K562 (cell line): ENCODE measurements at regions not wholly inside any gene's neighbourhood (a gene's known extent, or its start where the extent isn't known, plus 50 kb on each side); places are given as distances from the start of the nearest gene placed in this dataset.

Experiments
- MCM2 ChIP-seq: fragments of 450-650 bp; IDR thresholded peaks from 2 replicates; pipeline ENCODE4 v1.6.1; 2017; ENCODE audit warnings: low read depth, mild to moderate bottlenecking
- ZNF551 ChIP-seq: fragments of 250-450 bp; sonication (Bioruptor Pico); IDR thresholded peaks from 2 replicates; pipeline ENCODE4 v1.5.0; 2021; ENCODE audit warnings: mild to moderate bottlenecking, moderate library complexity
- TF ChIP-seq, protein P1 (sequence below): fragments of 450-650 bp; formaldehyde crosslinking; IDR thresholded peaks from 2 replicates; pipeline ENCODE4 v1.4.0; 2022; ENCODE audit warnings: missing genetic modification characterization
- TF ChIP-seq, protein P2 (sequence below): sonication (generic); formaldehyde crosslinking; IDR thresholded peaks from 2 replicates; pipeline ENCODE4 v1.8.1; 2022; ENCODE audit warnings: missing genetic modification reagents
- TF ChIP-seq, protein P3 (sequence below): fragments of 450-650 bp; IDR thresholded peaks from 2 replicates; pipeline ENCODE4 v1.6.1; 2016; ENCODE audit warnings: mild to moderate bottlenecking, moderate library complexity

DNA sequence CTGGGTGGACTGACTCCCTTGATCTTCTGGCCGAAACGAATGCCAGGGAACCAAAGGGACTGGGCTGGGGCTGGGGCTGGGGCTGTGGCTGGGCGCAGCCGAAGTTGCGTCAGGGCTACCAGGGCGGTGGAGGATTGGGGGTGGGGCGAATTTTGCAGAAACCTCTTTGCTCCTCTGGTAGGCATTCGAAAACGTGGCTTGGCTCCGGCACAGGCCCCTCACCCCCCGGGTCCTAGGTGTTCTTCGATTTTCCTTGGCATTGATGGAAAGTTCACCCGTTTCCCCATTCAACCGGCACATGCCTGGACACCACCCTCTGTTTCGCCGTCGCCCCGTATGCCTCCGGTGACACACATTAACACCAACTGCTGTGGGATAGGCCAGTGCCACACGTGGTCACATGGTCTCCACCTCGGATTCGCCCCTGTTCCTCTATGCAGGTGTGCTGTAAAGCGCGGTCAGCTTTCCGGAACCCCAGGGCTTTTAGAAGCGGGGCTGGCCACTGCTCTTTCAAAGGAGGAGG, 477.1 kb downstream of the SPATA31A7 start (continued):
- TF ChIP-seq, protein P1, sequence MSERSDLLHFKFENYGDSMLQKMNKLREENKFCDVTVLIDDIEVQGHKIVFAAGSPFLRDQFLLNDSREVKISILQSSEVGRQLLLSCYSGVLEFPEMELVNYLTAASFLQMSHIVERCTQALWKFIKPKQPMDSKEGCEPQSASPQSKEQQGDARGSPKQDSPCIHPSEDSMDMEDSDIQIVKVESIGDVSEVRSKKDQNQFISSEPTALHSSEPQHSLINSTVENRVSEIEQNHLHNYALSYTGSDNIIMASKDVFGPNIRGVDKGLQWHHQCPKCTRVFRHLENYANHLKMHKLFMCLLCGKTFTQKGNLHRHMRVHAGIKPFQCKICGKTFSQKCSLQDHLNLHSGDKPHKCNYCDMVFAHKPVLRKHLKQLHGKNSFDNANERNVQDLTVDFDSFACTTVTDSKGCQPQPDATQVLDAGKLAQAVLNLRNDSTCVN (CRISPR knock-in tag) = no peak
- TF ChIP-seq ZNF551 (CRISPR knock-in tag) = no peak
- TF ChIP-seq, protein P2, sequence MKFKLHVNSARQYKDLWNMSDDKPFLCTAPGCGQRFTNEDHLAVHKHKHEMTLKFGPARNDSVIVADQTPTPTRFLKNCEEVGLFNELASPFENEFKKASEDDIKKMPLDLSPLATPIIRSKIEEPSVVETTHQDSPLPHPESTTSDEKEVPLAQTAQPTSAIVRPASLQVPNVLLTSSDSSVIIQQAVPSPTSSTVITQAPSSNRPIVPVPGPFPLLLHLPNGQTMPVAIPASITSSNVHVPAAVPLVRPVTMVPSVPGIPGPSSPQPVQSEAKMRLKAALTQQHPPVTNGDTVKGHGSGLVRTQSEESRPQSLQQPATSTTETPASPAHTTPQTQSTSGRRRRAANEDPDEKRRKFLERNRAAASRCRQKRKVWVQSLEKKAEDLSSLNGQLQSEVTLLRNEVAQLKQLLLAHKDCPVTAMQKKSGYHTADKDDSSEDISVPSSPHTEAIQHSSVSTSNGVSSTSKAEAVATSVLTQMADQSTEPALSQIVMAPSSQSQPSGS = no peak
- TF ChIP-seq, protein P3, sequence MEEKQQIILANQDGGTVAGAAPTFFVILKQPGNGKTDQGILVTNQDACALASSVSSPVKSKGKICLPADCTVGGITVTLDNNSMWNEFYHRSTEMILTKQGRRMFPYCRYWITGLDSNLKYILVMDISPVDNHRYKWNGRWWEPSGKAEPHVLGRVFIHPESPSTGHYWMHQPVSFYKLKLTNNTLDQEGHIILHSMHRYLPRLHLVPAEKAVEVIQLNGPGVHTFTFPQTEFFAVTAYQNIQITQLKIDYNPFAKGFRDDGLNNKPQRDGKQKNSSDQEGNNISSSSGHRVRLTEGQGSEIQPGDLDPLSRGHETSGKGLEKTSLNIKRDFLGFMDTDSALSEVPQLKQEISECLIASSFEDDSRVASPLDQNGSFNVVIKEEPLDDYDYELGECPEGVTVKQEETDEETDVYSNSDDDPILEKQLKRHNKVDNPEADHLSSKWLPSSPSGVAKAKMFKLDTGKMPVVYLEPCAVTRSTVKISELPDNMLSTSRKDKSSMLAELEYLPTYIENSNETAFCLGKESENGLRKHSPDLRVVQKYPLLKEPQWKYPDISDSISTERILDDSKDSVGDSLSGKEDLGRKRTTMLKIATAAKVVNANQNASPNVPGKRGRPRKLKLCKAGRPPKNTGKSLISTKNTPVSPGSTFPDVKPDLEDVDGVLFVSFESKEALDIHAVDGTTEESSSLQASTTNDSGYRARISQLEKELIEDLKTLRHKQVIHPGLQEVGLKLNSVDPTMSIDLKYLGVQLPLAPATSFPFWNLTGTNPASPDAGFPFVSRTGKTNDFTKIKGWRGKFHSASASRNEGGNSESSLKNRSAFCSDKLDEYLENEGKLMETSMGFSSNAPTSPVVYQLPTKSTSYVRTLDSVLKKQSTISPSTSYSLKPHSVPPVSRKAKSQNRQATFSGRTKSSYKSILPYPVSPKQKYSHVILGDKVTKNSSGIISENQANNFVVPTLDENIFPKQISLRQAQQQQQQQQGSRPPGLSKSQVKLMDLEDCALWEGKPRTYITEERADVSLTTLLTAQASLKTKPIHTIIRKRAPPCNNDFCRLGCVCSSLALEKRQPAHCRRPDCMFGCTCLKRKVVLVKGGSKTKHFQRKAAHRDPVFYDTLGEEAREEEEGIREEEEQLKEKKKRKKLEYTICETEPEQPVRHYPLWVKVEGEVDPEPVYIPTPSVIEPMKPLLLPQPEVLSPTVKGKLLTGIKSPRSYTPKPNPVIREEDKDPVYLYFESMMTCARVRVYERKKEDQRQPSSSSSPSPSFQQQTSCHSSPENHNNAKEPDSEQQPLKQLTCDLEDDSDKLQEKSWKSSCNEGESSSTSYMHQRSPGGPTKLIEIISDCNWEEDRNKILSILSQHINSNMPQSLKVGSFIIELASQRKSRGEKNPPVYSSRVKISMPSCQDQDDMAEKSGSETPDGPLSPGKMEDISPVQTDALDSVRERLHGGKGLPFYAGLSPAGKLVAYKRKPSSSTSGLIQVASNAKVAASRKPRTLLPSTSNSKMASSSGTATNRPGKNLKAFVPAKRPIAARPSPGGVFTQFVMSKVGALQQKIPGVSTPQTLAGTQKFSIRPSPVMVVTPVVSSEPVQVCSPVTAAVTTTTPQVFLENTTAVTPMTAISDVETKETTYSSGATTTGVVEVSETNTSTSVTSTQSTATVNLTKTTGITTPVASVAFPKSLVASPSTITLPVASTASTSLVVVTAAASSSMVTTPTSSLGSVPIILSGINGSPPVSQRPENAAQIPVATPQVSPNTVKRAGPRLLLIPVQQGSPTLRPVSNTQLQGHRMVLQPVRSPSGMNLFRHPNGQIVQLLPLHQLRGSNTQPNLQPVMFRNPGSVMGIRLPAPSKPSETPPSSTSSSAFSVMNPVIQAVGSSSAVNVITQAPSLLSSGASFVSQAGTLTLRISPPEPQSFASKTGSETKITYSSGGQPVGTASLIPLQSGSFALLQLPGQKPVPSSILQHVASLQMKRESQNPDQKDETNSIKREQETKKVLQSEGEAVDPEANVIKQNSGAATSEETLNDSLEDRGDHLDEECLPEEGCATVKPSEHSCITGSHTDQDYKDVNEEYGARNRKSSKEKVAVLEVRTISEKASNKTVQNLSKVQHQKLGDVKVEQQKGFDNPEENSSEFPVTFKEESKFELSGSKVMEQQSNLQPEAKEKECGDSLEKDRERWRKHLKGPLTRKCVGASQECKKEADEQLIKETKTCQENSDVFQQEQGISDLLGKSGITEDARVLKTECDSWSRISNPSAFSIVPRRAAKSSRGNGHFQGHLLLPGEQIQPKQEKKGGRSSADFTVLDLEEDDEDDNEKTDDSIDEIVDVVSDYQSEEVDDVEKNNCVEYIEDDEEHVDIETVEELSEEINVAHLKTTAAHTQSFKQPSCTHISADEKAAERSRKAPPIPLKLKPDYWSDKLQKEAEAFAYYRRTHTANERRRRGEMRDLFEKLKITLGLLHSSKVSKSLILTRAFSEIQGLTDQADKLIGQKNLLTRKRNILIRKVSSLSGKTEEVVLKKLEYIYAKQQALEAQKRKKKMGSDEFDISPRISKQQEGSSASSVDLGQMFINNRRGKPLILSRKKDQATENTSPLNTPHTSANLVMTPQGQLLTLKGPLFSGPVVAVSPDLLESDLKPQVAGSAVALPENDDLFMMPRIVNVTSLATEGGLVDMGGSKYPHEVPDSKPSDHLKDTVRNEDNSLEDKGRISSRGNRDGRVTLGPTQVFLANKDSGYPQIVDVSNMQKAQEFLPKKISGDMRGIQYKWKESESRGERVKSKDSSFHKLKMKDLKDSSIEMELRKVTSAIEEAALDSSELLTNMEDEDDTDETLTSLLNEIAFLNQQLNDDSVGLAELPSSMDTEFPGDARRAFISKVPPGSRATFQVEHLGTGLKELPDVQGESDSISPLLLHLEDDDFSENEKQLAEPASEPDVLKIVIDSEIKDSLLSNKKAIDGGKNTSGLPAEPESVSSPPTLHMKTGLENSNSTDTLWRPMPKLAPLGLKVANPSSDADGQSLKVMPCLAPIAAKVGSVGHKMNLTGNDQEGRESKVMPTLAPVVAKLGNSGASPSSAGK = no peak
- TF ChIP-seq MCM2 = no peak
